Activated naive CD8-positive, alpha-beta T cell treated with anti-CD3 and anti-CD28 coated beads, Interleukin-2, amount 50 U/mL, for 24 hours (primary cell): ENCODE measurements at regions not wholly inside any gene's neighbourhood (a gene's known extent, or its start where the extent isn't known, plus 50 kb on each side); places are given as distances from the start of the nearest gene placed in this dataset.

Source experiments
- ATAC-seq: fragments of 150-1000 bp; cut with Tn5 transposase; one replicate; pipeline ENCODE4 v1.10.0; 2021
- DNase-seq: peaks from one replicate; pipeline ENCODE4 v3.0.0; 2021
- H3K27ac Mint-ChIP-seq: one replicate; pipeline ENCODE4 v1.8.0; 2021; ENCODE audit warnings: mild to moderate bottlenecking, mixed read lengths
- H3K27me3 Mint-ChIP-seq: one replicate; pipeline ENCODE4 v1.8.0; 2021; ENCODE audit warnings: mixed read lengths
- H3K36me3 Mint-ChIP-seq: one replicate; pipeline ENCODE4 v1.8.0; 2021; ENCODE audit warnings: low read depth, mixed read lengths
- H3K4me1 Mint-ChIP-seq: one replicate; pipeline ENCODE4 v1.8.0; 2021; ENCODE audit warnings: mixed read lengths
- H3K4me3 Mint-ChIP-seq: one replicate; pipeline ENCODE4 v1.8.0; 2021; ENCODE audit warnings: mild to moderate bottlenecking, moderate library complexity, mixed read lengths
- H3K9me3 Mint-ChIP-seq: one replicate; pipeline ENCODE4 v1.8.0; 2021; ENCODE audit warnings: mixed read lengths

GRCh38 chrX:22373094-22373493, 100.4 kb downstream of the CBLL2 start:
- H3K27ac Mint-ChIP-seq: no peak overlapping the region
- no peak for ATAC-seq

GRCh38 chrX:22373766-22374165, 101.1 kb downstream of the CBLL2 start:
- Mint-ChIP-seq H3K9me3 (no peaks in the 10 kb centered on the region), H3K27me3 (no peaks in the 10 kb centered on the region), H3K4me3 (no peak overlapping the region), H3K36me3 (no peaks in the 10 kb centered on the region), H3K4me1 (no peaks in the 10 kb centered on the region), H3K27ac (no peak overlapping the region)
- ATAC-seq (no peak), DNase-seq (no peak)

More at GRCh38 chrX:22373094-22373493, 100.4 kb downstream of the CBLL2 start:
- DNase-seq: no peak
- Mint-ChIP-seq H3K36me3 (no peaks in the 10 kb centered on the region), H3K4me1 (no peaks in the 10 kb centered on the region), H3K4me3 (no peak overlapping the region), H3K27me3 (no peaks in the 10 kb centered on the region), H3K9me3 (no peaks in the 10 kb centered on the region)

- Mint-ChIP-seq H3K27me3 (no peaks in the 10 kb centered on the region), H3K27ac (no peak overlapping the region), H3K4me1 (no peaks in the 10 kb centered on the region), H3K4me3 (no peak overlapping the region), H3K36me3 (no peaks in the 10 kb centered on the region), H3K9me3 (no peaks in the 10 kb centered on the region)
- ATAC-seq: no peak
- no peak for DNase-seq
These were observed 103.7 kb downstream of the CBLL2 start for GRCh38 chrX:22376369-22376768.

- H3K36me3 Mint-ChIP-seq: no peaks in the 10 kb centered on the region
- H3K27me3 Mint-ChIP-seq: no peaks in the 10 kb centered on the region
- no peaks in the 10 kb centered on the region for H3K4me1 Mint-ChIP-seq
- ATAC-seq (no peak), DNase-seq (no peak)
- no peak overlapping the region for H3K4me3 Mint-ChIP-seq
- no peaks in the 10 kb centered on the region for H3K9me3 Mint-ChIP-seq
- H3K27ac Mint-ChIP-seq: no peak overlapping the region
These were observed 105.6 kb downstream of the CBLL2 start for GRCh38 chrX:22378296-22378695.

GRCh38 chrX:22383988-22384387, 111.3 kb downstream of the CBLL2 start:
- DNase-seq: no peak
- ATAC-seq: no peak
- H3K27me3 Mint-ChIP-seq: no peaks in the 10 kb centered on the region
- H3K4me3 Mint-ChIP-seq: no peak overlapping the region
- H3K9me3 Mint-ChIP-seq: no peaks in the 10 kb centered on the region
- H3K4me1 Mint-ChIP-seq: no peaks in the 10 kb centered on the region
- H3K27ac Mint-ChIP-seq: no peak overlapping the region
- H3K36me3 Mint-ChIP-seq: no peaks in the 10 kb centered on the region

GRCh38 chrX:22389556-22390179, 117.0 kb downstream of the CBLL2 start:
- Mint-ChIP-seq H3K36me3 (no peaks in the 10 kb centered on the region), H3K27me3 (peaks cover 2% of the 10 kb centered on the region), H3K4me1 (no peaks in the 10 kb centered on the region), H3K27ac (no peak overlapping the region), H3K4me3 (no peak overlapping the region), H3K9me3 (no peaks in the 10 kb centered on the region)
- ATAC-seq: no peak
- no peak for DNase-seq

GRCh38 chrX:22392133-22392948, 119.6 kb downstream of the CBLL2 start:
- no peaks in the 10 kb centered on the region for H3K9me3 Mint-ChIP-seq
- peaks cover 2% of the 10 kb centered on the region for H3K27me3 Mint-ChIP-seq
- H3K4me1 Mint-ChIP-seq: no peaks in the 10 kb centered on the region
- no peak overlapping the region for H3K27ac Mint-ChIP-seq
- ATAC-seq (no peak), DNase-seq (no peak)
- no peaks in the 10 kb centered on the region for H3K36me3 Mint-ChIP-seq
- H3K4me3 Mint-ChIP-seq: no peak overlapping the region

GRCh38 chrX:22395372-22395771, 122.7 kb downstream of the CBLL2 start:
- no peak for DNase-seq
- no peaks in the 10 kb centered on the region for H3K36me3 Mint-ChIP-seq
- no peak overlapping the region for H3K27ac Mint-ChIP-seq
- no peak for ATAC-seq
- H3K4me1 Mint-ChIP-seq: no peaks in the 10 kb centered on the region
- peaks cover 2% of the 10 kb centered on the region for H3K27me3 Mint-ChIP-seq
- no peaks in the 10 kb centered on the region for H3K9me3 Mint-ChIP-seq
- no peak overlapping the region for H3K4me3 Mint-ChIP-seq

GRCh38 chrX:22396408-22396807, 123.7 kb downstream of the CBLL2 start:
- DNase-seq: no peak
- Mint-ChIP-seq H3K27me3 (peaks cover 2% of the 10 kb centered on the region), H3K9me3 (no peaks in the 10 kb centered on the region), H3K4me3 (no peak overlapping the region), H3K27ac (no peak overlapping the region), H3K4me1 (no peaks in the 10 kb centered on the region), H3K36me3 (no peaks in the 10 kb centered on the region)
- ATAC-seq: no peak

- no peaks in the 10 kb centered on the region for H3K4me1 Mint-ChIP-seq
- no peaks in the 10 kb centered on the region for H3K36me3 Mint-ChIP-seq
- no peak for DNase-seq
- H3K27ac Mint-ChIP-seq: no peak overlapping the region
- H3K9me3 Mint-ChIP-seq: no peaks in the 10 kb centered on the region
- ATAC-seq: no peak
- H3K4me3 Mint-ChIP-seq: no peak overlapping the region
- H3K27me3 Mint-ChIP-seq: no peaks in the 10 kb centered on the region
These were observed 124.9 kb downstream of the CBLL2 start for GRCh38 chrX:22397566-22397965.

- DNase-seq: no peak
- no peaks in the 10 kb centered on the region for H3K4me1 Mint-ChIP-seq
- H3K9me3 Mint-ChIP-seq: no peaks in the 10 kb centered on the region
- no peaks in the 10 kb centered on the region for H3K36me3 Mint-ChIP-seq
- H3K4me3 Mint-ChIP-seq: no peak overlapping the region
- H3K27me3 Mint-ChIP-seq: no peaks in the 10 kb centered on the region
- ATAC-seq: no peak
- H3K27ac Mint-ChIP-seq: no peak overlapping the region
These were observed 126.9 kb downstream of the CBLL2 start for GRCh38 chrX:22399437-22400192.

GRCh38 chrX:22404297-22404696, 131.6 kb downstream of the CBLL2 start:
- Mint-ChIP-seq H3K4me1 (no peaks in the 10 kb centered on the region), H3K9me3 (no peaks in the 10 kb centered on the region), H3K4me3 (no peak overlapping the region), H3K27me3 (no peaks in the 10 kb centered on the region), H3K27ac (no peak overlapping the region), H3K36me3 (no peaks in the 10 kb centered on the region)
- DNase-seq: no peak
- no peak for ATAC-seq

GRCh38 chrX:22406201-22406737, 133.6 kb downstream of the CBLL2 start:
- Mint-ChIP-seq H3K36me3 (no peaks in the 10 kb centered on the region), H3K4me3 (no peak overlapping the region), H3K4me1 (no peaks in the 10 kb centered on the region), H3K27ac (no peak overlapping the region), H3K27me3 (no peaks in the 10 kb centered on the region), H3K9me3 (no peaks in the 10 kb centered on the region)
- ATAC-seq (no peak), DNase-seq (no peak)

GRCh38 chrX:22409418-22409817, 136.7 kb downstream of the CBLL2 start:
- DNase-seq (no peak), ATAC-seq (no peak)
- Mint-ChIP-seq H3K27me3 (no peaks in the 10 kb centered on the region), H3K36me3 (no peaks in the 10 kb centered on the region), H3K9me3 (no peaks in the 10 kb centered on the region), H3K27ac (no peak overlapping the region), H3K4me1 (no peaks in the 10 kb centered on the region), H3K4me3 (no peak overlapping the region)
